ENCODE measurements at regions not wholly inside any gene's neighbourhood (a gene's known extent, or its start where the extent isn't known, plus 50 kb on each side); places are given as distances from the start of the nearest gene placed in this dataset.

- TF ChIP-seq EP300 (conservative IDR thresholded peaks at IDR 0.05; ENCODE audit: poor library complexity, severe bottlenecking): no peak
- TF ChIP-seq MXI1 (conservative IDR thresholded peaks at IDR 0.05; ENCODE audit: poor library complexity, severe bottlenecking): no peak
- no peak for TF ChIP-seq SMC3 (conservative IDR thresholded peaks at IDR 0.05; ENCODE audit: poor library complexity)
- no peak for TF ChIP-seq POLR2AphosphoS5 (IDR thresholded peaks at IDR 0.05)
- TF ChIP-seq EZH2 (IDR thresholded peaks at IDR 0.05; ENCODE audit: borderline replicate concordance, insufficient read depth, low read length, poor library complexity, severe bottlenecking): no peak
- TF ChIP-seq TAF1 (IDR thresholded peaks at IDR 0.05; ENCODE audit: low read depth): no peak
- TF ChIP-seq CTCF (IDR thresholded peaks at IDR 0.05; ENCODE audit: poor library complexity, severe bottlenecking): no peak
- no peak for TF ChIP-seq REST (IDR thresholded peaks at IDR 0.05; ENCODE audit: borderline replicate concordance)
- TF ChIP-seq RAD21 (conservative IDR thresholded peaks at IDR 0.05): no peak
- no peaks in the 10 kb centered on the region for H3K79me2 ChIP-seq (replicated peaks; ENCODE audit: insufficient read depth, low read length)
- H3F3A ChIP-seq (ENCODE audit: insufficient read depth, low read length, poor library complexity, severe bottlenecking): no peaks in the 10 kb centered on the region
- H3K27me3 ChIP-seq (ENCODE audit: insufficient read depth, low read depth, low read length): no peaks in the 10 kb centered on the region
- H2AFZ ChIP-seq (ENCODE audit: low read depth, low read length): no peak overlapping the region
- no peaks in the 10 kb centered on the region for H3K9me2 ChIP-seq (ENCODE audit: insufficient read depth, low read length)
- H3K9me3 ChIP-seq (ENCODE audit: low read length): no peaks in the 10 kb centered on the region
- no peaks in the 10 kb centered on the region for H4K20me1 ChIP-seq (ENCODE audit: insufficient read depth)
- H3K4me3 ChIP-seq (ENCODE audit: low read length): no peak overlapping the region
- no peak overlapping the region for H3K27ac ChIP-seq (ENCODE audit: low read length)
- H3K36me3 ChIP-seq (ENCODE audit: insufficient read depth, low read length): no peaks in the 10 kb centered on the region
- H3K9ac ChIP-seq (ENCODE audit: low read length): no peak overlapping the region
- no peak overlapping the region for H3K4me2 ChIP-seq (ENCODE audit: low read length)
Observed at GRCh38 chr6:141532211-141532610, 600.5 kb upstream of the GJE1 start.

- no peaks in the 10 kb centered on the region for H4K20me1 ChIP-seq (ENCODE audit: insufficient read depth)
- no peak overlapping the region for H3K9ac ChIP-seq (ENCODE audit: low read length)
- no peaks in the 10 kb centered on the region for H3K9me3 ChIP-seq (ENCODE audit: low read length)
- no peaks in the 10 kb centered on the region for H3K36me3 ChIP-seq (ENCODE audit: insufficient read depth, low read length)
- H3K79me2 ChIP-seq (replicated peaks; ENCODE audit: insufficient read depth, low read length): no peaks in the 10 kb centered on the region
- H3K27me3 ChIP-seq (ENCODE audit: insufficient read depth, low read depth, low read length): no peaks in the 10 kb centered on the region
- no peak for TF ChIP-seq CTCF (IDR thresholded peaks at IDR 0.05; ENCODE audit: poor library complexity, severe bottlenecking)
- no peak for TF ChIP-seq POLR2AphosphoS5 (IDR thresholded peaks at IDR 0.05)
- TF ChIP-seq REST (IDR thresholded peaks at IDR 0.05; ENCODE audit: borderline replicate concordance): no peak
- no peak for TF ChIP-seq EZH2 (IDR thresholded peaks at IDR 0.05; ENCODE audit: borderline replicate concordance, insufficient read depth, low read length, poor library complexity, severe bottlenecking)
- TF ChIP-seq RAD21 (conservative IDR thresholded peaks at IDR 0.05): no peak
- TF ChIP-seq SMC3 (conservative IDR thresholded peaks at IDR 0.05; ENCODE audit: poor library complexity): no peak
- no peak for TF ChIP-seq EP300 (conservative IDR thresholded peaks at IDR 0.05; ENCODE audit: poor library complexity, severe bottlenecking)
- no peak for TF ChIP-seq MXI1 (conservative IDR thresholded peaks at IDR 0.05; ENCODE audit: poor library complexity, severe bottlenecking)
- no peak for TF ChIP-seq TAF1 (IDR thresholded peaks at IDR 0.05; ENCODE audit: low read depth)
- H3K27ac ChIP-seq (ENCODE audit: low read length): no peak overlapping the region
- H2AFZ ChIP-seq (ENCODE audit: low read depth, low read length): no peak overlapping the region
- H3F3A ChIP-seq (ENCODE audit: insufficient read depth, low read length, poor library complexity, severe bottlenecking): no peaks in the 10 kb centered on the region
- no peak overlapping the region for H3K4me3 ChIP-seq (ENCODE audit: low read length)
- H3K4me2 ChIP-seq (ENCODE audit: low read length): no peak overlapping the region
- no peaks in the 10 kb centered on the region for H3K9me2 ChIP-seq (ENCODE audit: insufficient read depth, low read length)
Observed at GRCh38 chr6:141531040-141531439, 601.7 kb upstream of the GJE1 start.

All from neural cell (in vitro differentiated cells).